HCT116 (cell line): ENCODE measurements at regions not wholly inside any gene's neighbourhood (a gene's known extent, or its start where the extent isn't known, plus 50 kb on each side); places are given as distances from the start of the nearest gene placed in this dataset.

Experiments
- ATAC-seq: fragments of 200-7000 bp; cut with Tn5 transposase; 2 replicates; pipeline ENCODE4 v1.9.1; 2020; ENCODE audit warnings: mild to moderate bottlenecking, moderate library complexity
- BruUV-seq: library from RNA; stranded (reverse); fragments of 400-500 nt; replicated peaks from 2 replicates; lab custom pipeline; 2021; lab: Mats Ljungman, UMichigan
- CTCF ChIA-PET: fragments of 300-600 bp; sonication (Branson Sonifier 250); formaldehyde crosslinking; loops from one replicate; lab custom pipeline; 2021; ENCODE audit warnings: antibody characterized with exemption; lab: Charles Lee
- POLR2A ChIA-PET: fragments of 300-600, 350-600 bp; sonication (Branson Sonifier 250); formaldehyde crosslinking; loops from one replicate; lab custom pipeline; 2021; ENCODE audit warnings: antibody characterized with exemption; lab: Charles Lee
- RAD21 ChIA-PET, 2 experiments: fragments of 300-600 bp; sonication (Branson Sonifier 250); formaldehyde crosslinking; loops; one replicate each; lab custom pipeline; 2023; ENCODE audit warnings: low total read pairs in 2 of 2; ENCODE audit not compliant: uncharacterized antibody in 2 of 2, unreplicated experiment in 2 of 2, low non-redundant PET in 1 of 2; lab: Charles Lee
- DNase-seq: peaks from one replicate; pipeline ENCODE4 v3.0.0-alpha.2; 2010; ENCODE audit warnings: low read depth, low spot score
- H2AFZ ChIP-seq: fragments of 200-600 bp; shearing (Covaris generic), sonication (generic); 2 replicates; pipeline ENCODE4 v1.6.1; 2017; ENCODE audit warnings: low read depth, mixed run types, mixed read lengths, antibody characterized with exemption, low read length; ENCODE audit not compliant: poor library complexity, severe bottlenecking
- H3K27ac ChIP-seq: 2 replicates; pipeline ENCODE4 v1.5.1; 2012; ENCODE audit warnings: low read depth, low read length
- H3K27me3 ChIP-seq: fragments of 200-600 bp; sonication (generic); 2 replicates; pipeline ENCODE4 v1.6.1; 2016; ENCODE audit warnings: mixed run types, low read length, mixed read lengths; ENCODE audit not compliant: insufficient read depth
- H3K36me3 ChIP-seq, 2 experiments: fragments of 200-500 bp in 1 of 2; fragments of 200-600 bp in 1 of 2; sonication (Bioruptor generic) in 1 of 2; sonication (generic) in 1 of 2; 2 replicates each; pipeline versions ENCODE4 v1.5.1 to v1.6.1; 2014 to 2016; ENCODE audit warnings: low read length in 2 of 2, inconsistent platforms in 1 of 2, mixed read lengths in 1 of 2, mixed run types in 1 of 2; ENCODE audit not compliant: insufficient read depth in 2 of 2, control insufficient read depth in 1 of 2
- H3K4me1 ChIP-seq, 2 experiments: fragments of 200-600 bp in 1 of 2; sonication (generic) in 1 of 2; 2 replicates each; pipeline versions ENCODE4 v1.5.1 to v1.6.1; 2012 to 2017; ENCODE audit warnings: low read length in 2 of 2, inconsistent platforms in 1 of 2, mild to moderate bottlenecking in 1 of 2, mixed read lengths in 1 of 2, mixed run types in 1 of 2, moderate library complexity in 1 of 2; ENCODE audit not compliant: insufficient read depth in 2 of 2, control insufficient read depth in 1 of 2
- H3K4me2 ChIP-seq: fragments of 200-600 bp; sonication (generic); 2 replicates; pipeline ENCODE4 v1.6.1; 2017; ENCODE audit warnings: mixed run types, low read length, mixed read lengths
- H3K4me3 ChIP-seq, 2 experiments: fragments of 200-600 bp in 1 of 2; sonication (generic) in 1 of 2; replicated peaks in 1 of 2; 2 replicates each; pipeline ENCODE4 v1.5.1; 2011 to 2016; ENCODE audit warnings: low read length in 2 of 2, control low read depth in 1 of 2, low read depth in 1 of 2, mild to moderate bottlenecking in 1 of 2, mixed read lengths in 1 of 2, mixed run types in 1 of 2
- H3K79me2 ChIP-seq: fragments of 200-600 bp; sonication (generic); 2 replicates; pipeline ENCODE4 v1.6.1; 2017; ENCODE audit warnings: mild to moderate bottlenecking, mixed run types, low read length, moderate library complexity, mixed read lengths; ENCODE audit not compliant: insufficient read depth
- H3K9ac ChIP-seq: fragments of 200-600 bp; sonication (generic); 2 replicates; pipeline ENCODE4 v1.6.1; 2016; ENCODE audit warnings: low read length, mixed read lengths
- H3K9me2 ChIP-seq: fragments of 200-600 bp; sonication (generic), shearing (Covaris generic); 2 replicates; pipeline ENCODE4 v1.6.1; 2017; ENCODE audit warnings: mixed run types, mild to moderate bottlenecking, moderate library complexity; ENCODE audit not compliant: insufficient read depth
- H3K9me3 ChIP-seq, 2 experiments: fragments of 200-500 bp in 1 of 2; fragments of 200-600 bp in 1 of 2; sonication (Bioruptor generic) in 1 of 2; sonication (generic) in 1 of 2; 2 replicates each; pipeline ENCODE4 v1.6.1; 2014 to 2017; ENCODE audit warnings: low read length in 2 of 2, mixed read lengths in 2 of 2, inconsistent platforms in 1 of 2, low read depth in 1 of 2, mild to moderate bottlenecking in 1 of 2, mixed run types in 1 of 2, moderate library complexity in 1 of 2; ENCODE audit not compliant: control insufficient read depth in 1 of 2, insufficient read depth in 1 of 2
- H4K20me1 ChIP-seq: fragments of 200-600 bp; sonication (generic), shearing (Covaris generic); 2 replicates; pipeline ENCODE4 v1.6.1; 2017; ENCODE audit warnings: mixed run types, mild to moderate bottlenecking, moderate library complexity; ENCODE audit not compliant: insufficient read depth
- CBX3 ChIP-seq: IDR thresholded peaks from 2 replicates; pipeline ENCODE4 v1.6.1; 2012; ENCODE audit warnings: low read depth
- CEBPB ChIP-seq: IDR thresholded peaks from 2 replicates; pipeline ENCODE4 v1.6.1; 2012; ENCODE audit warnings: low read depth
- CTCF ChIP-seq, 3 experiments: fragments of 200-600 bp in 1 of 3; sonication (generic) in 1 of 3; IDR thresholded peaks in 2 of 3; conservative IDR thresholded peaks in 1 of 3; 2 replicates each; pipeline ENCODE4 v1.5.1; 2012 to 2017; ENCODE audit warnings: low read depth in 2 of 3, low read length in 2 of 3, antibody characterized with exemption in 1 of 3, borderline replicate concordance in 1 of 3, control low read depth in 1 of 3, mild to moderate bottlenecking in 1 of 3, mixed read lengths in 1 of 3, mixed run types in 1 of 3, moderate library complexity in 1 of 3; ENCODE audit not compliant: insufficient read depth in 1 of 3
- EGR1 ChIP-seq: IDR thresholded peaks from 2 replicates; pipeline ENCODE4 v1.6.1; 2012; ENCODE audit warnings: low read depth
- ELF1 ChIP-seq: IDR thresholded peaks from 2 replicates; pipeline ENCODE4 v1.6.1; 2012; ENCODE audit warnings: low read depth, borderline replicate concordance
- EZH2phosphoT487 ChIP-seq: fragments of 200-600 bp; IDR thresholded peaks from 2 replicates; pipeline ENCODE4 v1.6.1; 2018; ENCODE audit warnings: antibody characterized with exemption, borderline replicate concordance
- FOSL1 ChIP-seq: IDR thresholded peaks from 2 replicates; pipeline ENCODE4 v1.6.1; 2012; ENCODE audit warnings: low read depth
- POLR2A ChIP-seq: IDR thresholded peaks from 2 replicates; pipeline ENCODE4 v1.7.0; 2011; ENCODE audit warnings: borderline replicate concordance; ENCODE audit not compliant: insufficient read depth, insufficient read length; ENCODE audit errors: extremely low read depth
- RAD21 ChIP-seq: IDR thresholded peaks from 2 replicates; pipeline ENCODE4 v1.6.1; 2012; ENCODE audit warnings: low read depth, mild to moderate bottlenecking
- REST ChIP-seq: IDR thresholded peaks from 2 replicates; pipeline ENCODE4 v1.6.1; 2012; ENCODE audit warnings: low read depth
- SIN3A ChIP-seq: IDR thresholded peaks from 2 replicates; pipeline ENCODE4 v1.6.1; 2012; ENCODE audit warnings: low read depth
- SP1 ChIP-seq: IDR thresholded peaks from 2 replicates; pipeline ENCODE4 v1.6.1; 2012; ENCODE audit warnings: low read depth
- SRF ChIP-seq: IDR thresholded peaks from 2 replicates; pipeline ENCODE4 v1.6.1; 2012; ENCODE audit warnings: low read depth
- TCF7L2 ChIP-seq: IDR thresholded peaks from 2 replicates; pipeline ENCODE4 v1.7.0; 2011; ENCODE audit warnings: borderline replicate concordance, inconsistent platforms; ENCODE audit not compliant: insufficient read depth, insufficient read length; ENCODE audit errors: extremely low read depth
- YY1 ChIP-seq: IDR thresholded peaks from 2 replicates; pipeline ENCODE4 v1.6.1; 2011; ENCODE audit warnings: low read length, low read depth, moderate library complexity, mild to moderate bottlenecking; ENCODE audit not compliant: insufficient replicate concordance; ENCODE audit errors: extremely low read depth
- ZFX ChIP-seq: fragments of 450-650 bp; IDR thresholded peaks from 2 replicates; pipeline ENCODE4 v1.6.1; 2017
- intact Hi-C: fragments of 100-400 bp; cut with micrococcal nuclease; formaldehyde crosslinking; loops from 2 replicates; pipeline ENCODE4 v1.10.0; 2022
- TF ChIP-seq, protein P1 (sequence below): IDR thresholded peaks from 2 replicates; pipeline ENCODE4 v1.6.1; 2012
- TF ChIP-seq, protein P2 (sequence below): IDR thresholded peaks from 2 replicates; pipeline ENCODE4 v1.6.1; 2011; ENCODE audit warnings: mild to moderate bottlenecking, low read length, moderate library complexity; ENCODE audit not compliant: insufficient replicate concordance; ENCODE audit errors: extremely low read depth

GRCh38 chr12:77761286-77761685 is 69.4 kb upstream of the NAV3 start:
- intact Hi-C loops: no loop called here
- Histone ChIP-seq H3K9me2 (no peaks in the 10 kb centered on the region), H3K4me3 (no peak overlapping the region), H3K9ac (no peak overlapping the region), H3K4me1 (no peaks in the 10 kb centered on the region), H3K4me2 (no peak overlapping the region), H3K9me3 (no peaks in the 10 kb centered on the region), H2AFZ (no peak overlapping the region), H3K27ac (no peak overlapping the region), H4K20me1 (no peaks in the 10 kb centered on the region), H3K36me3 (no peaks in the 10 kb centered on the region), H3K79me2 (no peaks in the 10 kb centered on the region), H3K27me3 (no peaks in the 10 kb centered on the region)
- ATAC-seq: no peak
- BruUV-seq: no TSS peak
- DNase-seq: no peak
- POLR2A ChIA-PET: no interaction called here
- no peak for TF ChIP-seq POLR2A
- no peak for TF ChIP-seq RAD21
- TF ChIP-seq SP1: no peak
- no peak for TF ChIP-seq SIN3A
- no peak for TF ChIP-seq FOSL1
- no peak for TF ChIP-seq ZFX
- no peak for TF ChIP-seq CTCF (IDR thresholded peaks at IDR 0.05 in 2 of 3, conservative IDR thresholded peaks at IDR 0.05 in 1 of 3; ENCODE audit: borderline replicate concordance in 1 of 3, insufficient read depth in 1 of 3, low read depth in 2 of 3, low read length in 2 of 3)
- TF ChIP-seq REST: no peak
- TF ChIP-seq EGR1: no peak
- no peak for TF ChIP-seq EZH2phosphoT487
- TF ChIP-seq, protein P1, sequence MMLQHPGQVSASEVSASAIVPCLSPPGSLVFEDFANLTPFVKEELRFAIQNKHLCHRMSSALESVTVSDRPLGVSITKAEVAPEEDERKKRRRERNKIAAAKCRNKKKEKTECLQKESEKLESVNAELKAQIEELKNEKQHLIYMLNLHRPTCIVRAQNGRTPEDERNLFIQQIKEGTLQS: no peak
- TF ChIP-seq CBX3: no peak
- no peak for TF ChIP-seq TCF7L2
- no peak for TF ChIP-seq ELF1
- TF ChIP-seq, protein P2, sequence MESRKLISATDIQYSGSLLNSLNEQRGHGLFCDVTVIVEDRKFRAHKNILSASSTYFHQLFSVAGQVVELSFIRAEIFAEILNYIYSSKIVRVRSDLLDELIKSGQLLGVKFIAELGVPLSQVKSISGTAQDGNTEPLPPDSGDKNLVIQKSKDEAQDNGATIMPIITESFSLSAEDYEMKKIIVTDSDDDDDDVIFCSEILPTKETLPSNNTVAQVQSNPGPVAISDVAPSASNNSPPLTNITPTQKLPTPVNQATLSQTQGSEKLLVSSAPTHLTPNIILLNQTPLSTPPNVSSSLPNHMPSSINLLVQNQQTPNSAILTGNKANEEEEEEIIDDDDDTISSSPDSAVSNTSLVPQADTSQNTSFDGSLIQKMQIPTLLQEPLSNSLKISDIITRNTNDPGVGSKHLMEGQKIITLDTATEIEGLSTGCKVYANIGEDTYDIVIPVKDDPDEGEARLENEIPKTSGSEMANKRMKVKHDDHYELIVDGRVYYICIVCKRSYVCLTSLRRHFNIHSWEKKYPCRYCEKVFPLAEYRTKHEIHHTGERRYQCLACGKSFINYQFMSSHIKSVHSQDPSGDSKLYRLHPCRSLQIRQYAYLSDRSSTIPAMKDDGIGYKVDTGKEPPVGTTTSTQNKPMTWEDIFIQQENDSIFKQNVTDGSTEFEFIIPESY: no peak
- no peak for TF ChIP-seq SRF
- TF ChIP-seq YY1: no peak
- no peak for TF ChIP-seq CEBPB
- CTCF ChIA-PET: no interaction called here
- RAD21 ChIA-PET: no interaction called here
